ENCODE measurements at regions not wholly inside any gene's neighbourhood (a gene's known extent, or its start where the extent isn't known, plus 50 kb on each side); places are given as distances from the start of the nearest gene placed in this dataset.

GRCh38 chr6:164018133-164018532, 603.6 kb downstream of the QKI start:
- 44% methylated on average over 4 of the region's 4 CpGs for WGBS (ENCODE audit: insufficient coverage, low coverage, low lambda C conversion rate, missing lambda C conversion rate)
- Histone ChIP-seq H3K4me3 (no peak overlapping the region), H3K9me3 (no peaks in the 10 kb centered on the region), H3K27me3 (no peaks in the 10 kb centered on the region), H3K36me3 (no peaks in the 10 kb centered on the region), H3K4me1 (no peaks in the 10 kb centered on the region), H3K27ac (no peak overlapping the region)
- no peak for TF ChIP-seq POLR2A (IDR thresholded peaks at IDR 0.05)
- TF ChIP-seq, protein P1, sequence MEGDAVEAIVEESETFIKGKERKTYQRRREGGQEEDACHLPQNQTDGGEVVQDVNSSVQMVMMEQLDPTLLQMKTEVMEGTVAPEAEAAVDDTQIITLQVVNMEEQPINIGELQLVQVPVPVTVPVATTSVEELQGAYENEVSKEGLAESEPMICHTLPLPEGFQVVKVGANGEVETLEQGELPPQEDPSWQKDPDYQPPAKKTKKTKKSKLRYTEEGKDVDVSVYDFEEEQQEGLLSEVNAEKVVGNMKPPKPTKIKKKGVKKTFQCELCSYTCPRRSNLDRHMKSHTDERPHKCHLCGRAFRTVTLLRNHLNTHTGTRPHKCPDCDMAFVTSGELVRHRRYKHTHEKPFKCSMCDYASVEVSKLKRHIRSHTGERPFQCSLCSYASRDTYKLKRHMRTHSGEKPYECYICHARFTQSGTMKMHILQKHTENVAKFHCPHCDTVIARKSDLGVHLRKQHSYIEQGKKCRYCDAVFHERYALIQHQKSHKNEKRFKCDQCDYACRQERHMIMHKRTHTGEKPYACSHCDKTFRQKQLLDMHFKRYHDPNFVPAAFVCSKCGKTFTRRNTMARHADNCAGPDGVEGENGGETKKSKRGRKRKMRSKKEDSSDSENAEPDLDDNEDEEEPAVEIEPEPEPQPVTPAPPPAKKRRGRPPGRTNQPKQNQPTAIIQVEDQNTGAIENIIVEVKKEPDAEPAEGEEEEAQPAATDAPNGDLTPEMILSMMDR (IDR thresholded peaks at IDR 0.05) = no peak
- DNase-seq (no peak), ATAC-seq (no peak)
- intact Hi-C loops (cut with DNase I) = no loop called here

GRCh38 chr6:164016056-164016455, 601.5 kb downstream of the QKI start:
- no peak for DNase-seq
- no peak for ATAC-seq
- intact Hi-C loops (cut with DNase I) = no loop called here
- 14% methylated on average over 1 of the region's 6 CpGs for WGBS (ENCODE audit: insufficient coverage, low coverage, low lambda C conversion rate, missing lambda C conversion rate)
- Histone ChIP-seq H3K9me3 (no peaks in the 10 kb centered on the region), H3K4me1 (no peaks in the 10 kb centered on the region), H3K36me3 (no peaks in the 10 kb centered on the region), H3K4me3 (no peak overlapping the region), H3K27me3 (no peaks in the 10 kb centered on the region), H3K27ac (no peak overlapping the region)
- TF ChIP-seq POLR2A (IDR thresholded peaks at IDR 0.05) = no peak
- TF ChIP-seq, protein P1 (IDR thresholded peaks at IDR 0.05) = no peak

- no peaks in the 10 kb centered on the region for H3K36me3 ChIP-seq
- H3K9me3 ChIP-seq = no peaks in the 10 kb centered on the region
- TF ChIP-seq, protein P1 (IDR thresholded peaks at IDR 0.05) = no peak
- TF ChIP-seq POLR2A (IDR thresholded peaks at IDR 0.05) = no peak
- DNase-seq = no peak
- intact Hi-C loops (cut with DNase I) = no loop called here
- H3K27ac ChIP-seq = no peak overlapping the region
- no peaks in the 10 kb centered on the region for H3K4me1 ChIP-seq
- ATAC-seq = no peak
- H3K4me3 ChIP-seq = no peak overlapping the region
- 60% methylated on average over 4 of the region's 4 CpGs for WGBS (ENCODE audit: insufficient coverage, low coverage, low lambda C conversion rate, missing lambda C conversion rate)
- H3K27me3 ChIP-seq = no peaks in the 10 kb centered on the region
These were observed 600.6 kb downstream of the QKI start for GRCh38 chr6:164015088-164015484.

DNA sequence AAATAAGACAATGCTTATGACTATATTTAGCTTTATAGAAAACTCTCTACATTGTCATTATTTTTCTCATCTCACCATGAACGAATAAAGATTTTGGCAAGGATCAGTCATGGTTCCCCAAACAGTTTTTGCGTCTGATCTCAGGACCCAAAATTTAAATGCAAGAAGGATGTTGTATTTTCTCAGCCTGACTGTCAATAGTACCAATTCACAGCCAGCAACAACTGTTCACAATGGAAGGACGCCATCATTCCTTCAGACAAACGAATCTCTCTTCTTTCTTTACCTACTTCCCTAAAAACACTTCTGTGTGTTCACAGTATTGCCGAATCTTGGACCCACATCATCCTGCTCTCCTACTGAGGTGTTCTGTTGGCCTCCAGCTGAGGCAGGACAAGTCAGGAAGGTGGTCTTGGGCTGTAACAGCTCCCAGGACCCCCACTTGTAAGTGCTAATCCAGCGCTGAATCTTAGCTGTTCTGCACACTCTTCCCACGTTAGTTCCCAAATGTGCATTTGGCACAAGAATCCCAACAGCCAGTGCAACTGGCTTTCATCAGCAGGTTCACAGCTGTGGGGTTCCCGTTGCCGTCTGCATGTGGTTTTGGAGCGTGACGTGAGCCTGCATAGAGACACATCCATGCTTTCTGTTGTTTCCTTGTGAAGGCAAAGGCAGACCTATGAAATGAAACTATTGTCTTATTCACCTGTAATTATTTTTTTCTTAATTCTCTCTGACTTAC, 600.0 kb downstream of the QKI start:
- no peak overlapping the region for H3K27ac ChIP-seq
- H3K4me3 ChIP-seq = no peak overlapping the region
- no peak for DNase-seq
- H3K27me3 ChIP-seq = no peaks in the 10 kb centered on the region
- WGBS (ENCODE audit: insufficient coverage, low coverage, low lambda C conversion rate, missing lambda C conversion rate) = 73% methylated on average over 11 of the region's 11 CpGs
- no peak for TF ChIP-seq POLR2A (IDR thresholded peaks at IDR 0.05)
- TF ChIP-seq, protein P1 (IDR thresholded peaks at IDR 0.05) = no peak
- no peaks in the 10 kb centered on the region for H3K4me1 ChIP-seq
- H3K9me3 ChIP-seq = no peaks in the 10 kb centered on the region
- no peaks in the 10 kb centered on the region for H3K36me3 ChIP-seq
- no peak for ATAC-seq
- intact Hi-C loops (cut with DNase I) = no loop called here
